ENCODE measurements at regions not wholly inside any gene's neighbourhood (a gene's known extent, or its start where the extent isn't known, plus 50 kb on each side); places are given as distances from the start of the nearest gene placed in this dataset.

- no peak for TF ChIP-seq CTCF (conservative IDR thresholded peaks at IDR 0.05; ENCODE audit: low read length)
- TF ChIP-seq EZH2phosphoT487 (IDR thresholded peaks at IDR 0.05; ENCODE audit: borderline replicate concordance, low read depth, low read length) = no peak
Measured at GRCh38 chr18:78239090-78239457, 740.5 kb upstream of the SALL3 start.
